ENCODE measurements at regions not wholly inside any gene's neighbourhood (a gene's known extent, or its start where the extent isn't known, plus 50 kb on each side); places are given as distances from the start of the nearest gene placed in this dataset.

- intact Hi-C loops (cut with micrococcal nuclease), result no loop called here
- ATAC-seq, result no peak
- DNase-seq, result no peak
Observed at GRCh38 chr15:66895794-66896453, 169.5 kb upstream of the SMAD3 start.

DNA sequence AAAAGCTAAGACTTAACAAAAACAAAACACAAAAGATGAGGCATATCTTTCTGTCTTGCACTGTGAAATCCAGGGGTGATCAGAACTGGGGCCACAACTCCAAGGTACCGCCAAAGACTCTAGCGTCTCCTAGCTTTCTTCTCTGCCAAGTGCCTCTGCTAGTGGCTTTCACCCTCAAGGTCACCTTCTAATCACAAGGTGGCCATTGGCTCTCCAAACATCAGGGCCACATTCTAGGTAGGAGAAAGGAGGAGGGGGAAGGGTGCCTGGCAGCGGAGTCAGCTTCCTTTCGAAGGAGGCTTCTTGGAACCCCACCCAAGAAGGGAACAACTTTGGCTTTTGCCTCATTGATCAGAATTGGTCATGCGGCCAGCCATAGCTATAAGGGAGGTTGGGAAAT, 168.8 kb upstream of the SMAD3 start:
- ATAC-seq (no peak), DNase-seq (no peak)
- intact Hi-C loops (cut with micrococcal nuclease), result no loop called here

GRCh38 chr15:66897416-66897815, 168.0 kb upstream of the SMAD3 start:
- DNase-seq (no peak), ATAC-seq (no peak)
- intact Hi-C loops (cut with micrococcal nuclease), result no loop called here

DNA sequence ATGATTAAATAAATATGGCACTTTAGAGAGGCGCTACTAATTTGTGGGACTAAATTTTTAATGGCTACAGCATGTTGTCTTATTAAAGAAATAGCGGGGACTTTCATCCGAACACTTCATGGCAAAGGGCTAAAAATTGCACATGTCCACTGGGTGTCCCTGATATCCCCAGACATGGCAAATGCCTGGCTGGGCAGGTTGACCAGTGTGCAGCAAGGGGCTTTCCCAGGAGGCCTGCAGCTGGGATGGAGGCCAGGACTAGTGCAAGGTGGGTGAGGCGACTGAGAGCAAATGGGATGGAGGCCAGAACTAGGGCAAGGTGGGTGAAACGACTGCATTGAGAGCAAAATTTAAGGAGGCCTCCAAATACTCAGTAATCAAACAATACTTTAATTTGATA, 167.4 kb upstream of the SMAD3 start:
- ATAC-seq, result no peak
- intact Hi-C loops (cut with micrococcal nuclease), result no loop called here
- no peak for DNase-seq

GRCh38 chr15:66898656-66899386, 166.6 kb upstream of the SMAD3 start:
- ATAC-seq (no peak), DNase-seq (no peak)
- intact Hi-C loops (cut with micrococcal nuclease), result no loop called here

DNA sequence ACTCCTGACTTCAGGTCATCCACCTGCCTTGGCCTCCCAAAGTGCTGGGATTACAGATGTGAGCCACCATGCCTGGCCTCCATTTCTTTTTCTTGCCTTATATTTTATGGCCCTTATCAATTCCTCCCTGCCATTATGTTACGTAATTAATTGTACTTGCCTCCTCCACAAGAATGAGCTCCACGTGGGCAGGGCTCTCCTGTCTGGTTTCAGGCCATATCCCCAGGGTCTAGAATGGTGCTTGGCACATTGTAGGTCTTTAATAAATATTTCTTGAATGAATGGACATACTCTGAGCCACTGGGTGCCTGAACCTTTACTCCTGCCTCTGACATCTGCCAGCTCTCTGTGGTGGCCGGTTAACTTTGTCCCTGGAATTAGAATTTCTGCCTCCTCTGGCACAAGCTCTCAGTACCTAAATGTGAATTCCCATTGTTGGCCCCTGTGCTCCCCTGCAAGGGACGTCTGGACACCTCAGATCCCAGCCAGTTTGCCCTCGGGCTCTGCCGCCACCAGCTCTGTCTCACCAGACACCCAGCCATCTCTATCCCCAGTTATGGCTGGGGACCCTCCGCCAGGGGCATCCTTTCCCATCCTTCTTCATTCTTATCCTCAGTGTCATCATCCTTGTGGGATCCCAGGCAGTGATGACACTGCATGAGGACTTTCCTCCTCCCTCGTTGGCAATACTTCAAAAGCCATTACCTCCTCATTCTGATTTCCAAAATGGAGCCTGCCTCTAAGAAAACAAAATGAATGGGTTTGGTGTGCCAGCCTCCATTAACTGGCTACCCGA, 165.6 kb upstream of the SMAD3 start:
- intact Hi-C loops (cut with micrococcal nuclease), result no loop called here
- DNase-seq, result no peak
- ATAC-seq, result no peak

GRCh38 chr15:66900586-66901310, 164.7 kb upstream of the SMAD3 start:
- ATAC-seq (no peak), DNase-seq (no peak)
- intact Hi-C loops (cut with micrococcal nuclease), result no loop called here

DNA sequence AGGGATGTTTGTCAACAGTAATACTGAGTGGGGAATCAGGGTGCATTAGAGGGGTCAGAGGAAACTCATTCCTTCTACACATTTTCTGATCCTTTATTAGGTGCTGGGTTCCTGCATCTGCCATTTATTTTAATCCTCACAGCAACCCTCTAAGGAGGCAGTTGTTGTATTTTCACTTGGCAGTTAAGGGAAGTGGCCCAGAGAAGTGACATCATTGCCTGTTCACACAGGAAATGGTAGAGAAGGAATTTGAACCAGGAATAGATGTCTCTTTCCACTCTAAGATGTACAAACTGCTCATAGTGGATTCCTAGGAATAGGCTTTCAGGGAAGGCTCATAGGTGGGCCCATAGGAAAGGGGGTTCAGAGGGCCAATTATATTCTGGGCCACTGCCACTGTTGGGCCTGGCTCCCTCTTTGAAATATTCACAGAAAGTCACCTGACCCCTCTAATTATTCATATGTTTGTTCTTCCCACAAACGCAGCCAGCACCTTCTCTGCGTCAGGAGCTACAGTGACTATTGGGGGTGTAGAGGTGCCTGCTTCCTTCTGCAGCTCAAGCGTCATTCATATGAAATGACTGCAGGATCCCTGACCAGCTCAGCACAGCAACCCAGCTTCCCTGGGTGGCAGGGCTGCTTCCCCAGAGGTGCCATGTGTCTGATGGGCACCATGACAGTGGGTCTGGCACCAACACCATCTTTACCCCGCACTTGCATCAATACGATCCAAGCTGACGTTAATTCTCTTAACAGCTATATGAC, 163.9 kb upstream of the SMAD3 start:
- ATAC-seq (peak; percentile 39), DNase-seq (no peak)
- intact Hi-C loops (cut with micrococcal nuclease), result no loop called here

GRCh38 chr15:66905185-66905584, 160.2 kb upstream of the SMAD3 start:
- DNase-seq, result no peak
- no peak for ATAC-seq
- intact Hi-C loops (cut with micrococcal nuclease), result no loop called here

GRCh38 chr15:66905954-66906353, 159.4 kb upstream of the SMAD3 start:
- intact Hi-C loops (cut with micrococcal nuclease), result no loop called here
- DNase-seq, result no peak
- ATAC-seq, result no peak

- DNase-seq, result no peak
Observed at GRCh38 chr15:66906668-66907614, 158.5 kb upstream of the SMAD3 start.

DNA sequence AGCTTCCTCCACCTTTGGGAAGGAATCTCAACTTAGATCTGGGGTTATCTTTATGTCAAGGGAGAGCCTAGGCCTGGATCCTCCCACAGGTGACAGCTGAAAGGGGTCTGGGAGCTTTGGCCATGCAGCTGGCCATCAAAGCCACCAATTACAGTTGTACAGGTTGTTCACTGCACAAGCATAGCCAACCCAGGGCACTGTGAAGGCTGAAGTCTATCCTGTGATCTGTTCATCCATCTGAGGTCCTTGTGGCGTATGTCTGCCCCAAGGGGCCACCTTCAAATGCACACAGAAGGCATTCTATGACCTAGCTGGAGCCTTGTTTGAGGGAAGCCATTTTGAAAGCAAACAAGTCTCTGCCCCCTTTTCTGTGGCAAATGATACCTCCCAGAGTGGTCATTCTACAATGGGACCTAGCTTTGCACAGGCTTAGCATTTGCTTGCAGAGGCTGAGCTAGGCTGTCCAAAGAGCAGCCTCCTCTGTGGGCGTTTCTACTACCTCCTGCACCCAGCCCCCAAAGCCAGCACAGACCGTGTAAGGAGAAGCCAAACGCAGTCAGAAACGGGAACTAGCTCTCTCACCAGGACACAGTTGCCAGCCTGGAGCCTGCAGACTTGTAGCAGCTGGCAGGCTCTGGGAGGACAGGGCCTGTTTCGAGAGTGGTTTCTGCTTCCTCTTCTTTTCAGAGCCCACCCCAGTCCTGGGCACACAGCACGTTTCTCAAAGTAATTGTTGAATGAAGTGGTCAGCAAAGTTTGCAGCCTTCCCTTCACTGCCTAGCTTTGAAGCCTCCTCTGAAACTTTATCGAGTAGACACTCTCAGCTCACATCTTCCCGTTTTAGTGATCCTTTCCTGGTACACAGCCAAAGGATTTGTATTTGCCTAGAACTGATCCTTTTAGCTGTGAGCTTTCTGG, 157.3 kb upstream of the SMAD3 start:
- peak; percentile 63 for DNase-seq
- intact Hi-C loops (cut with micrococcal nuclease), result no loop called here
- peak; percentile 79 for ATAC-seq

More at GRCh38 chr15:66906668-66907614, 158.5 kb upstream of the SMAD3 start:
- ATAC-seq, result no peak
- intact Hi-C loops (cut with micrococcal nuclease), result no loop called here

DNA sequence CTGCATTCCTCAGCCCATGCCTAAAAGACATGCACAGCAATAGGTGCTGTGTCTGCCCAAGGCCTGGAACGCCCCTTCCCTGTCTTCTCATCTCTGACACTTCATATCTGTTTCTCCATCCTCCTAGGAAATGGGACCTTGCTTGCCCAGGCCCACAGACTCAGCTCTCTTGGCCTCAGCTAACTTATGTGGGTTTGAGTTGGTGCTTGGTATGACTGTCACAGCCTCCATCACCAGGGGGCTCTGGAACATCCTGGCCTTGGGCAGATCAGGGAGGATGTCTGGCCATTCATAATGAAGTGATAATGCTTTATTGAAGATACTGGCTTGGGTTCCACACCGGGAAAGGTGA, 156.7 kb upstream of the SMAD3 start:
- intact Hi-C loops (cut with micrococcal nuclease), result no loop called here
- ATAC-seq, result no peak
- no peak for DNase-seq

DNA sequence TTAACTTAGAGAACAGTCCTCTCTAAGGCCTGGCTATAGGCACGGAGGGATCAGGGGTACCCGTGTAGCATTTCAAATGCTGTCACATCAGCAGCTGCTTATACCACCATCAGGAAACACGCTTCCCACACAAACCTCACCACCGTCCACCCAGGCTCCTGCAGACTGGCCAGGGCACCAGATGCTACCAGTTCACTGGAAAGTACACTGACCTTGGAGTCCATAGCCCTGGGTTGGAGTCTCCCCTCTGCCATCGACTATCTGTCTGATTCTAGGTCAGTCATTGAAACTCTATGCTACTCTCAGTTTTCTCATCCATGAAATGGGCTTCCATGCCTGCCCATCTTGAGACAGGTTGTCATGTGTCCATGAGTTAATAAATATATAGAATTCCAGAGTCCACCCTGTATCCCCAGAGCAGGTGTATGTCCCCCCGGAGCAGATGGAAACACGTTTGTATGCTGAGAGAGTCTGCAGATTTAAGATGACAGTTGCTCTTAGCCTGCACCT, 156.0 kb upstream of the SMAD3 start:
- DNase-seq (no peak), ATAC-seq (no peak)
- intact Hi-C loops (cut with micrococcal nuclease), result no loop called here

DNA sequence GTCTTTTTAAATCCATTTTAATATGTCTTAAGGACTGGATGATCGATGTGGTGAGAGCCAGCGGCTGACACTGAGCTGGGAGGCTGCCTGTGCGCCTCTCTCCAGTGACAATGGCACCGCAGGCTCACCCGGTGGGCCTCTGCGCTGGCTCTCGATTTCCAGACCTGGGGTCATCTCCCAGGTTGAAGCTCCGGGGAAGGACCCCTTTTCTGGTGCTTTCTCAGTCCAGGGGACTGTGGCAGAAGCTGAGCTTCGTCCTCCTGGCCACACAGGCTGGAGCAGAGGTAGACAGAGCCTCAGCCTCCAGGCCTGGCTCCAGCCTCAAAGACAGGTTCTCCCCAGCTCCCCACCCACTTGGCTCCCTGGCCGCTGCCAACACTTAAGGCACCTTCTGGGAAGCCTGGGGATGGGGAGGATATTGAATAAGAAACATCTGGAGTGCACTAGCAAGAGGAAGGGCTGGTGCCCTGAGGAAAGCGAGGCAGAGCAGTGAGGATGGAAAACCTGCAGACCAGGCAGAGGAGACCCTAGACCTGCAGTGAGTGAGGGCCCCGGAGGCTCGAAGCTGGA, 154.2 kb upstream of the SMAD3 start:
- intact Hi-C loops (cut with micrococcal nuclease), result no loop called here
- DNase-seq, result no peak
- ATAC-seq, result no peak

DNA sequence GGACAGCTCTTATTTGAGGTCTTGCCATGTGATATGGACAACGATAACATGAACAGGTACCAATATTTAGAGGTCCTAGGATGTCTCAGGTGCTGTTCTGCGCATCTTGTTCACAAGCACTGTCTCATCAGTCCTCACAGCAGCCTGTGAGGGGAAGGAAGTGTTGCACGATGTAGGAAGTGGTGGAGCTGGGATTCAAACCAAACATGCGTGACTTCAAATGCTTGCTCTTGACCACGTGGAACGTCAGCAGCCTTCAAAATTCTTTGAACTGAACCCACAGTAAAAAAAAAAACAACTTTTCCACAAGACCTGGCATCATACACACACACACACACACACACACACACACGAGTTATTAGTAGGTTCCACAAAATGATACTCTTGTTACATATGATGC, 153.4 kb upstream of the SMAD3 start:
- ATAC-seq (peak; percentile 20), DNase-seq (no peak)
- intact Hi-C loops (cut with micrococcal nuclease), result no loop called here

Data from left ventricle myocardium superior (tissue), 1 donor.